ENCODE measurements at regions not wholly inside any gene's neighbourhood (a gene's known extent, or its start where the extent isn't known, plus 50 kb on each side); places are given as distances from the start of the nearest gene placed in this dataset.

- no peak for TF ChIP-seq CTCF (IDR thresholded peaks at IDR 0.05; ENCODE audit: low read depth, low read length, poor library complexity, severe bottlenecking)
- no peak for TF ChIP-seq EZH2phosphoT487 (IDR thresholded peaks at IDR 0.05; ENCODE audit: borderline replicate concordance, low read length)
These were observed 102.6 kb downstream of the ADSS2 start for GRCh38 chr1:244349103-244349531.
